GM23338 (cell line): ENCODE measurements at regions not wholly inside any gene's neighbourhood (a gene's known extent, or its start where the extent isn't known, plus 50 kb on each side); places are given as distances from the start of the nearest gene placed in this dataset.

Experiments
- ATAC-seq: fragments of 200-7000 bp; cut with Tn5 transposase; 3 replicates; pipeline ENCODE4 v1.9.1; 2020
- DNase-seq: peaks from one replicate; pipeline ENCODE4 v3.0.0-alpha.2; 2015; ENCODE audit warnings: low spot score
- H2AFZ ChIP-seq: fragments of 200-600 bp; sonication (generic); 2 replicates; pipeline ENCODE4 v1.8.0; 2016; ENCODE audit warnings: antibody characterized with exemption, mild to moderate bottlenecking, moderate library complexity
- H3F3A ChIP-seq: fragments of 200-600 bp; sonication (generic); replicated peaks from 2 replicates; pipeline ENCODE4 v1.8.0; 2017; ENCODE audit warnings: antibody characterized with exemption, mixed run types, low read depth
- H3K27ac ChIP-seq: fragments of 200-600 bp; sonication (generic); 2 replicates; pipeline ENCODE4 v1.6.1; 2016; ENCODE audit warnings: low read depth
- H3K27me3 ChIP-seq: fragments of 200-600 bp; sonication (generic); 2 replicates; pipeline ENCODE4 v1.8.0; 2016; ENCODE audit warnings: mild to moderate bottlenecking, mixed run types, moderate library complexity; ENCODE audit not compliant: insufficient read depth
- H3K36me3 ChIP-seq: fragments of 200-600 bp; sonication (generic); 2 replicates; pipeline ENCODE4 v1.8.0; 2016; ENCODE audit warnings: mild to moderate bottlenecking; ENCODE audit not compliant: insufficient read depth
- H3K4me1 ChIP-seq: fragments of 200-600 bp; sonication (generic); 2 replicates; pipeline ENCODE4 v1.8.0; 2016; ENCODE audit warnings: mild to moderate bottlenecking, moderate library complexity; ENCODE audit not compliant: insufficient read depth
- H3K4me2 ChIP-seq: fragments of 200-600 bp; sonication (generic); 2 replicates; pipeline ENCODE4 v1.7.1; 2017; ENCODE audit warnings: mixed run types
- H3K4me3 ChIP-seq: fragments of 200-600 bp; sonication (generic); 2 replicates; pipeline ENCODE4 v1.6.1; 2016; ENCODE audit warnings: mixed run types
- H3K79me2 ChIP-seq: fragments of 200-600 bp; sonication (generic); replicated peaks from 2 replicates; pipeline ENCODE4 v1.8.0; 2017; ENCODE audit warnings: mild to moderate bottlenecking; ENCODE audit not compliant: insufficient read depth
- H3K9me2 ChIP-seq: fragments of 200-600 bp; sonication (generic); 2 replicates; pipeline ENCODE4 v1.8.0; 2017; ENCODE audit not compliant: insufficient read depth
- H4K20me1 ChIP-seq: fragments of 200-600 bp; sonication (generic); replicated peaks from 2 replicates; pipeline ENCODE4 v1.8.0; 2017; ENCODE audit warnings: mild to moderate bottlenecking; ENCODE audit not compliant: insufficient read depth
- H3K27ac Mint-ChIP-seq: 2 replicates; pipeline ENCODE4 v1.8.0; 2020; ENCODE audit warnings: inconsistent platforms, mild to moderate bottlenecking, moderate library complexity, mixed read lengths
- H3K27me3 Mint-ChIP-seq: 3 replicates; pipeline ENCODE4 v1.8.0; 2022; ENCODE audit warnings: low read depth, mild to moderate bottlenecking, moderate library complexity, mixed read lengths, inconsistent platforms; ENCODE audit not compliant: insufficient read depth, poor library complexity
- H3K36me3 Mint-ChIP-seq: 3 replicates; pipeline ENCODE4 v1.8.0; 2021; ENCODE audit warnings: low read depth, mild to moderate bottlenecking, inconsistent platforms, moderate library complexity, mixed read lengths
- H3K4me1 Mint-ChIP-seq: 3 replicates; pipeline ENCODE4 v1.8.0; 2020; ENCODE audit warnings: mild to moderate bottlenecking, inconsistent platforms, mixed read lengths
- H3K4me3 Mint-ChIP-seq: 3 replicates; pipeline ENCODE4 v1.8.0; 2021; ENCODE audit warnings: moderate library complexity, mild to moderate bottlenecking, inconsistent platforms, mixed read lengths
- H3K9me3 Mint-ChIP-seq: 3 replicates; pipeline ENCODE4 v1.8.0; 2020; ENCODE audit warnings: moderate library complexity, mild to moderate bottlenecking, inconsistent platforms, mixed read lengths
- CREB1 ChIP-seq: fragments of 250-450 bp; sonication (Bioruptor Pico); IDR thresholded peaks from 2 replicates; pipeline ENCODE4 v1.5.0; 2020; ENCODE audit warnings: low read depth, mild to moderate bottlenecking, moderate library complexity
- CTCF ChIP-seq, 2 experiments: fragments of 200-600 bp in 1 of 2; sonication (generic) in 1 of 2; conservative IDR thresholded peaks; 2 replicates each; pipeline versions ENCODE4 v1.5.1 to v1.6.1; 2016 to 2017; ENCODE audit warnings: antibody characterized with exemption in 2 of 2, low read depth in 2 of 2, mild to moderate bottlenecking in 2 of 2, moderate library complexity in 1 of 2
- EZH2 ChIP-seq: fragments of 200-600 bp; sonication (generic); IDR thresholded peaks from one replicate; pipeline ENCODE4 v1.8.0; 2017; ENCODE audit warnings: antibody characterized with exemption, mild to moderate bottlenecking, low read depth; ENCODE audit not compliant: unreplicated experiment
- EZH2phosphoT487 ChIP-seq: fragments of 200-600 bp; sonication (generic); IDR thresholded peaks from one replicate; pipeline ENCODE4 v1.8.1; 2018; ENCODE audit warnings: antibody characterized with exemption; ENCODE audit not compliant: unreplicated experiment
- JUNB ChIP-seq: IDR thresholded peaks from one replicate; pipeline ENCODE4 v1.6.1; 2016; ENCODE audit warnings: antibody characterized with exemption; ENCODE audit not compliant: unreplicated experiment
- NANOG ChIP-seq: IDR thresholded peaks from 2 replicates; pipeline ENCODE4 v1.6.1; 2016; ENCODE audit warnings: antibody characterized with exemption, borderline replicate concordance
- POLR2AphosphoS5 ChIP-seq: IDR thresholded peaks from 2 replicates; pipeline ENCODE4 v1.6.1; 2016; ENCODE audit warnings: antibody characterized with exemption, low read depth
- REST ChIP-seq: IDR thresholded peaks from one replicate; pipeline ENCODE4 v1.6.1; 2018; ENCODE audit warnings: antibody characterized with exemption; ENCODE audit not compliant: unreplicated experiment
- STAT1 ChIP-seq: IDR thresholded peaks from one replicate; pipeline ENCODE4 v1.6.1; 2016; ENCODE audit warnings: antibody characterized with exemption; ENCODE audit not compliant: unreplicated experiment
- ZNF114 ChIP-seq: fragments of 250-450 bp; sonication (Bioruptor Pico); IDR thresholded peaks from 2 replicates; pipeline ENCODE4 v1.5.0; 2020; ENCODE audit warnings: mild to moderate bottlenecking, moderate library complexity
- ZNF331 ChIP-seq: fragments of 250-450 bp; sonication (Bioruptor Pico); IDR thresholded peaks from 2 replicates; pipeline ENCODE4 v1.5.0; 2020; ENCODE audit warnings: low read depth, mild to moderate bottlenecking, moderate library complexity
- ZNF462 ChIP-seq: fragments of 250-450 bp; sonication (Bioruptor Pico); IDR thresholded peaks from 2 replicates; pipeline ENCODE4 v1.5.0; 2020; ENCODE audit warnings: mild to moderate bottlenecking, moderate library complexity
- TF ChIP-seq, protein P1 (sequence below): IDR thresholded peaks from 2 replicates; pipeline ENCODE4 v1.6.1; 2016; ENCODE audit warnings: antibody characterized with exemption

GRCh38 chr6:19362396-19362795 lies 474.8 kb upstream of the ID4 start:
- DNase-seq (no peak), ATAC-seq (no peak)
- Mint-ChIP-seq H3K4me1 (peaks cover under 1% of the 10 kb centered on the region; the same call in 2 of the 3 replicates), H3K4me3 (no peak overlapping the region), H3K36me3 (no peaks in the 10 kb centered on the region), H3K9me3 (no peaks in the 10 kb centered on the region), H3K27me3 (no peaks in the 10 kb centered on the region), H3K27ac (no peak overlapping the region)
- H3K9me2 ChIP-seq, result 0 out of 2 replicates have a peak, but pooled peaks cover 11% of the 10 kb centered on the region
- H3K27me3 ChIP-seq, result no peaks in the 10 kb centered on the region
- TF ChIP-seq ZNF331 (CRISPR knock-in tag) (no peak), POLR2AphosphoS5 (no peak), EZH2 (no peak), REST (no peak), NANOG (no peak), CTCF (conservative IDR thresholded peaks at IDR 0.05; ENCODE audit: low read depth in 2 of 2) (no peak), EZH2phosphoT487 (no peak), JUNB (no peak), CREB1 (CRISPR knock-in tag) (no peak), STAT1 (no peak), ZNF462 (CRISPR knock-in tag) (no peak), ZNF114 (no peak)
- TF ChIP-seq, protein P1, sequence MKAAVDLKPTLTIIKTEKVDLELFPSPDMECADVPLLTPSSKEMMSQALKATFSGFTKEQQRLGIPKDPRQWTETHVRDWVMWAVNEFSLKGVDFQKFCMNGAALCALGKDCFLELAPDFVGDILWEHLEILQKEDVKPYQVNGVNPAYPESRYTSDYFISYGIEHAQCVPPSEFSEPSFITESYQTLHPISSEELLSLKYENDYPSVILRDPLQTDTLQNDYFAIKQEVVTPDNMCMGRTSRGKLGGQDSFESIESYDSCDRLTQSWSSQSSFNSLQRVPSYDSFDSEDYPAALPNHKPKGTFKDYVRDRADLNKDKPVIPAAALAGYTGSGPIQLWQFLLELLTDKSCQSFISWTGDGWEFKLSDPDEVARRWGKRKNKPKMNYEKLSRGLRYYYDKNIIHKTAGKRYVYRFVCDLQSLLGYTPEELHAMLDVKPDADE, result no peak
- no peaks in the 10 kb centered on the region for H4K20me1 ChIP-seq
- H3K36me3 ChIP-seq, result no peaks in the 10 kb centered on the region
- no peaks in the 10 kb centered on the region for H3K79me2 ChIP-seq
- no peak overlapping the region for H3K4me2 ChIP-seq
- H3K4me3 ChIP-seq, result no peak overlapping the region
- H3K27ac ChIP-seq, result no peak overlapping the region
- no peaks in the 10 kb centered on the region for H3F3A ChIP-seq
- H3K4me1 ChIP-seq, result 0 out of 2 replicates have a peak, but pooled peaks cover under 1% of the 10 kb centered on the region
- H2AFZ ChIP-seq, result no peak overlapping the region
